ENCODE measurements at regions not wholly inside any gene's neighbourhood (a gene's known extent, or its start where the extent isn't known, plus 50 kb on each side); places are given as distances from the start of the nearest gene placed in this dataset.

DNA sequence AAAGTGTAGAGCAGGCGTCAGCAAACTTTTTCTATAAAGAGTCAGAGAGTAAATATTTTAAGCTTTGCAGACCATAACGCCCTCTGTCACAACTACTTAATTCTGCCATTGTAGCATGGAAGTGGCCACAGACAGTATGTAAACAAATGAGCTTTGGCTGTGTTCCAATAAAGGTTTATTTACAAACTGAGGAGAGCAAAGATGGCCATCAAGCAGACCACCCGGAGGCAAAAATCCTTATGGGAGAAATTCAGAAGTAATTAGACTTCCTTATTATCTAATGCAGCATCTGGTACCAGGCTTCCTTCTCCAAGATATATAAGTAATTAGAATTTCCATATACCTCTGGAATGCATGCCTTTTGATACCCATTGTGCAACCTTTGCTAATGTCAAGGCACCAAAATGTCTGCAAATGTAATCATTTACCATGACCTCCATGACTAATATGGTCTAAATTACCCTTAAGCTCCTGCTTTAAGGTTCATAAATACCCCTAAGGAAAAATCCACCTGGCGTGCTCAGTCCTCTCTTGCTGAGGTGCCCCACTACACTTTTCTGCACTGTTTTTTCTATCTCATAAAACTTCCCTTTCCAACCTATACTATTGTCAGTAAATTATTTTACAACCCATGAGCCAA lies 377.8 kb downstream of the MATN1 start:
- no peak for DNase-seq

DNA sequence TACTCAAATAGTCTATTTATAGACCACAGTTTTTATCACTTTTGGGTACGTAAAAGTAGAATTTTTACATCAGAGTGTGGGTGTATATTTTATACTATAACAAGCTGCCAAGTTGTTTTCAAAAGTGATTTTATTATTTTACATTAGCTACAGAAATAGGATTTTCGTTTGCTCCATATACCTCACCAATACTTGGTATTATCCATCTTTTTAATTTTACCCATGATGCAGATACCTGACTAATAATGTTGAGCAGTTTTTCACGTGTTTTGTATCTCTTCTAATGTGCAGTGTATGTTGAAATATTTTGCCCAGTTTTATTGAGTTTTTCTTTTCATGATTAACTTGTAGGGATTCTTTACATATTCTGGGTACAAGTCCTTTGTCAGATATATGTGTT lies 379.8 kb downstream of the MATN1 start:
- DNase-seq, result no peak

GRCh38 chr1:30342535-30343141 lies 380.7 kb downstream of the MATN1 start:
- no peak for DNase-seq

DNA sequence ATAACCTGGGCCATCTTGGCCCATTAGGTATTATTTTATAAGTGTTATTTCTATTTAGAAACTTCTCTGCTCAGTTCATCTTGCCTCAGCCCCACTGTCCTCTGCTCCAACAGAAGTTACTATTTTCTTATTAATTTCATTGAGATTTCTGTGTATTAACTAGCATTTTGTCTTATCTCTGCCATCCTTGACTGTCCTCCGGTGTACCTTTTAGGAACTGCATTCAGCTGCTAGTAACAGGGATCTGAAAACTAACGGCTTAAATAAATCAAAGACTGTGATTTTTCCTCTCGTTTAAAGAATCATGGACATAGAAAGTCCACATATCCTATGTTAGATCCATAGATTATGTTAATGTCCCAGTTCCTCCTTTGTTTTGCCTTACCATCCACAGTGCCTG lies 382.5 kb downstream of the MATN1 start:
- DNase-seq, result no peak

DNA sequence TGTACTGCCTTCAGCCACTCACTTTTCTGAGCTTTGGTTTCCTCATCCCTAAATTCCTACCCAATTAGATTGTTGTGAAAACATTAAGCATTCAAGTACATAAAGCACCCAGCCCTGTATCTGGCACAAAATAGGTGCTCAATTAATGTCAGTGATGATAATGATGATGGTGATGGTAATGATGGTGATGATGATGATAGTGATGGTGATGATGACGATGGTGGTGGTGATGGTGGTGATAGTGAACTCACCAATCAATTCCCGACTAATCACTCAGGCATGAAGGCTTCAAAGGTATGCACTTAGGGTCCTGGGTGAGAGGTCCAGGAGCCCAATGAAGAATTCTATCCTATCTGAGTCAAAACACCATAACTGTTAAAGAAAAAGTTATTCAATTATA lies 383.5 kb downstream of the MATN1 start:
- no peak for DNase-seq

- no peak for DNase-seq
Measured at GRCh38 chr1:30338765-30339164, 384.6 kb downstream of the MATN1 start.

DNA sequence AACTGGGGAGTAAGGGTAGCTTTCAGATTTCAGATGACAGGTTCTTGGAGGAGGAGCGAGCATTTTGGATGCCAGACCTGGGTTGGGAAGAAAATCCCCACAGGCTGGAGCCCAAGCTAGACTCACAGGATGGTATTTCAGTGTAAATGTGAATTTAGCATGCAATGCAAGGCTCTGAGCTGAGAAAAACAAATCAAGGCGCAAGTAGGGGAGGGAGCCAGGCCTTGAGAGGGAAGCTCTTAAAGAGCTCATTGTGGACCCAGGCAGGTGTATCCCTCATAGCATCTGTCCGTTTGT lies 386.1 kb downstream of the MATN1 start:
- no peak for DNase-seq

GRCh38 chr1:30336550-30337323 lies 386.6 kb downstream of the MATN1 start:
- no peak for DNase-seq

- DNase-seq, result no peak
Measured at GRCh38 chr1:30335997-30336390, 387.4 kb downstream of the MATN1 start.

DNA sequence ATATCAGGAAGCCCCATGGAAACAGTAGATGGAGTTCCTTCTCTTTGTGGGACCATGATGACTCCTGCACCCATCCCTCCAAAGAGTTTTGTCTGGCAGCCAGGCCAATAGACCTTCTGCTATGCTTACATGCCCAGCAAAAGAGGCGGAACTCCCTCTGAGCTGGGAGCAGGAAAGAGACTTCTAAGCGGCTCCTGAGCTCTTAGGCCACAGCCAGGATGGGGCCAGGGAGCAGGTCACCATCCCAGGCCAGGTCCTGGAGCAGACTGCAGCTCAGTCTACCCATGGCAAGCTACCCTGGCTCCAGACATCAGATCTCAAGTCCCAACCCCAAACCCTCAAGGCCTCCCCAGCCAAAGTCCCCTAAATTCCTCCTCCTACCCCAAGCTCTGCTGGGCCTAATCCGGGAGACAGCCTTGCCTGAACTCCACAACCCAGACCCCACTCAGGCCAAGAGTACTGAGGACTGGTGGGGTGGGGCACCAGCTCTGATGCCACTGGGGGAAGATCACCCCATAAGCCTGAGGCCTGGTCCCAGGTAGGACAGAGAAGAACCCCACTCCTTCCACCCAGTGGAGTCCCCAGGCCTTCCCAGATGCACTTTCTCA lies 387.9 kb downstream of the MATN1 start:
- no peak for DNase-seq

GRCh38 chr1:30334767-30335166 lies 388.6 kb downstream of the MATN1 start:
- DNase-seq, result no peak

DNA sequence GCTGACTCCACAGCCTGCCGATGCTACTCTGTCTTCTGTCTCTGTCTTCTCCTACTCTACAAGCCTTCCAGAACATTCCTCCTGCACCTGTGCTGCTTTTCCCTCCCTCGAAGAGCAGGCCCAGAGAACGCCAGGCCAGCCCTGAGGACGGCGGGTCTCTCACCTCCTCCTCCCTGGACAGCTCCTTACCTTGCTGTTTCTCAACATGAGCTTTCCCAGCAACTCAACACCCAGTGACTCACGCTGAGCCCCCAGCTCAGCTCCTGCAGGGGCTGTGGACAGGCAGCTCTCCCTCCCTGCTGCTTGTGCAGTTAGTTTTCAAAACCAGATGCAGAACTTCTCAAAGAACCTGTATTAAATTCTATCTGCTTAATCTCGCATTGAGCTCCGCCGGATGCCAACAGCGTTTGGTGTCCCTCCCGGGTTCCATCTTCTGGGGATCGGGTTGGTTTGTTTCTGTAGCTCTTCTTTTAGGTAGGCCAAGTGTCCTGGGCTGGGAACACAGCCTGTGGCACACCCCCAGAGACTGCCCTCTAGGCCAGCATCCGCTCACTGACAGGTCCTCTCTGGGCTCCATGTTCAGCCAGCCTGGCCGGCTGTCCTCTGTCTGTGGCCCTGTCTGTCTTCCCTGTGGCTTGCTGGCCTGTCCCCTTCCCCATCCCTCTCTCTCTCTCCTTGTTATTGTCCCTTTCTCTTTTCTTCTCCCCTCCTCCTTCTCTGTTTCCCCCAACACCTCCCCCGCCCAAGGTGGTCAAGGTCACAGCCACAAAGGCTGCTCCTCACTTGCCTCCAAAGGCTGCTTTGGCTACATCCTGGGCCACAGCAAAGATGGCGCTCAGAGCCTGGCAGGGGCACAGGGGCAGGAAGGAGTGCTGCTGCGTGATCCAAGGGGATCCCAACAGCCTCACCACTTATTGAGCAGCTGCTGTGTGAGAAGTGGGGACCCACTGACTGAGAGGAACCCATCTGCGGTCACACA lies 391.0 kb downstream of the MATN1 start:
- DNase-seq, result no peak

GRCh38 chr1:30331415-30332065 lies 391.8 kb downstream of the MATN1 start:
- DNase-seq, result no peak

DNA sequence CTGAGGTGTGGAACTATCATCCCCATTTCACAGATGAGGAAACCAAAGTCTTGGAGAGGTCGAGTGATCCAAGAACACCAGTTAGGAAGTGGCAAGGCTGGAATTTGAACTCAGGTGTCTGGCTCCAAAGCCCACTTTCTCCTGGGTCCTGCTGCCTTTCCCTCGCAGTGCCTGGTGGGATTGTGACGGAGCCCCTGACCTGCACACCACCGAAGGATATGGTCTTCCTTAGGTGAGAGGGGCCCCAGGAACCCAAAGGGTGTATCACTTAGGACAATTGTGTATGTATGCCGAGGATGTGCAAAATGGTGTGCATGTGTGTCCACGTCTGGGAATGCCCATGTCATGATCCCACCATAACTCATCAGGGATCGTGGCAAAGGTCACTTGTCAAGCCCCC lies 392.7 kb downstream of the MATN1 start:
- no peak for DNase-seq

GRCh38 chr1:30329802-30330557 lies 393.4 kb downstream of the MATN1 start:
- DNase-seq, result no peak

DNA sequence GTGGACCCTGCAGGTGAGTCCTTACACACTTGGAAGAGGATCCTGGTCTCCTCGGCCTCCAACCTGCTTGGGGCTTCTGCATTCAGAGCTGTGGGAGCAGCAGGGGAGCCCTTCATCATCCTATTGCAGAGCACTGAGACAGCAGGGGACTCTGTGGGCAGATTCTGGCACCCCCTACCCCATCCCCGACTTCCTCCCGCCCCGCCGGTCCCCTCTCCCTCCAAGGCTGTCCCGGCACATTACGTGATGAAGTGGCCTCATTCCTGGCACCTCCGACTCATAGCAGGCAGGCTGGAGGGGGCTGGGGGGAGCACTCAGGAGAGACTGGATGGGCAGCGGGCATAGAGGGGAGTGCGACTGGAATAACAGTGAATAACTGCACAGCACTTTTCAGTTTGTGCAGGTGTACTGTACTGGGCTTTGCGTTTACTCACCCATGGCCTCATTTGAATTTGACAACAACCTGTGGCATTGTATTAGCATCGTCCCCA lies 394.1 kb downstream of the MATN1 start:
- DNase-seq, result no peak

- DNase-seq, result no peak
Measured at GRCh38 chr1:30328401-30329262, 394.8 kb downstream of the MATN1 start.

DNA sequence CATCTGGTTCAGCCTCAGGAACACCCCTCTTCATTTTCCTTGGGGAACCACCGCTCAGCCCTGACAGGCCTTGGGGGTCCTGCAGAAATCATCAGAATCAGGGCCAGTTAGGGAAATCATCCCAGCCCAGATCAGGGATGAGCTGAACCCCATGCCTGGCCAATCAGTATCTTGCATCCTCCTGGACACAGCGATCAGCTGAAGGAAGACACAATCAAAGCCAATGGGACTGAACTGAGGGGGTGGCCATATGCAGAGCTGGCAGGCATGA lies 395.4 kb downstream of the MATN1 start:
- DNase-seq, result no peak

DNA sequence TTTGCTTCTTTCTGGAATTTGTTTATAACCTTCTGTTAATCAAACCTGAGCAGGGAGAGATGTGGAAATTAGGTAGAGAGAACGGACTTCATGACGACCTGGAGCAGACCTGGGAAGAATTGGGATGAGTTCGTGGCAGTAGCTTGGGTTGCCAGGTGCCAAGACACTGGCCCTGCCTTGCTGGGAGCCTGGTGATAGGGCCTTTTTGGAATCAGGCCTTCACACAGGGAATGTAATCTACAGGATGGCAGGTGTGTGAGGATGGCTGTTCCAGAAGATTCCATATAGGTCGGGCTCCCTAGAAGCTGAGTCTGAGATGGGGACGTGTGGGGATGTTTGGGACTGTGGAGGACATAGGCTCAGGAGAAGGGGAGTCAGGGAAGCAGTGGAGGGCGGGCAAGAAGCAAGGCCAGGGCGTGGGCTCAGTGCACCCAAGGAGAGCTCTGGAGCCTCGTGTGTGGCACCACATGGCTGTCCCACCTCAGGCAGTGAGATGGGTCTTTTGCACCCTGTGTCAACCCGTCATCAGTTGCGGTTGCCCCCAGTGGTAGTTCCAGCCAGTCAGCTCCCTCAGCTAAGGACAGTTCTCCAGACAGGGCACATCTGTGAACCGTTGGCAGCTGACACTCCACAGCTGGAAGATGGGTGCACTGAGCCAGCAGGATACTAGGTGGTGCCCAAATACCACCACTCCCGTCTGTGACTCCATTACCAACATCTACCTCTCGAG lies 395.9 kb downstream of the MATN1 start:
- no peak for DNase-seq

DNA sequence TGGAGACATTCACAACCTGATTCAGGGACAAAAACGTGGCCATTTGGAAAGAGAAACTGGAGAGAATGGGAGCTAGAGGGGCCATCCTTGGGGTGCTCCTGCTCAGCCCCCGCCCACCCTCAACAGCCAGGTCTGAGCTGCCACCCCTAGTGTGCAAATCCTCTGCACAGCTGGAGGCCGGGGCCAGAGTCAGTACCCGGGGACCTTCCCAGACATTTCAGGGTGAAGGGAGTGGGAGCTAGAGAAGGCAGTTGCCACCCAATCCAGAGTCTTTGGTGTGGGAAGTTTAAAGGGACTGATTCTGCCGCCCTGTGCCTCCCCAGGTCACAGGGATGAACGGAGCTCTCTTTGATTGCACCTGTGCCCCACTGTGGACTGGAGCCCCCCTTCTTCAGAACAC lies 397.4 kb downstream of the MATN1 start:
- DNase-seq, result no peak

All from central memory CD4-positive, alpha-beta T cell (primary cell).